Activated CD4-positive, alpha-beta memory T cell treated with anti-CD3 and anti-CD28 coated beads, Interleukin-2, amount 10 ng/mL, durations not matched to agents 7 days and 5 days (primary cell): ENCODE measurements at regions not wholly inside any gene's neighbourhood (a gene's known extent, or its start where the extent isn't known, plus 50 kb on each side); places are given as distances from the start of the nearest gene placed in this dataset.

Source experiments
- CTCF ChIA-PET: fragments of 350-600 bp; sonication (Branson Sonifier 250); formaldehyde crosslinking; loops from one replicate; lab custom pipeline; 2021; ENCODE audit warnings: antibody characterized with exemption, inconsistent platforms; lab: Charles Lee
- POLR2A ChIA-PET: fragments of 350-600 bp; sonication (Branson Sonifier 250); formaldehyde crosslinking; loops from one replicate; lab custom pipeline; 2021; ENCODE audit warnings: antibody characterized with exemption; lab: Charles Lee
- DNase-seq: peaks from one replicate; pipeline ENCODE4 v3.0.0-alpha.2; 2020
- H3K27ac Mint-ChIP-seq: one replicate; pipeline ENCODE4 v1.8.0; 2021; ENCODE audit warnings: mild to moderate bottlenecking, mixed read lengths
- H3K27me3 Mint-ChIP-seq: one replicate; pipeline ENCODE4 v1.8.0; 2021; ENCODE audit warnings: mixed read lengths
- H3K36me3 Mint-ChIP-seq: one replicate; pipeline ENCODE4 v1.8.0; 2021; ENCODE audit warnings: low read depth, mixed read lengths
- H3K4me1 Mint-ChIP-seq: one replicate; pipeline ENCODE4 v1.8.0; 2021; ENCODE audit warnings: mixed read lengths
- H3K4me3 Mint-ChIP-seq: one replicate; pipeline ENCODE4 v1.8.0; 2021; ENCODE audit warnings: mild to moderate bottlenecking, mixed read lengths
- H3K9me3 Mint-ChIP-seq: one replicate; pipeline ENCODE4 v1.8.0; 2021; ENCODE audit warnings: mixed read lengths

DNA sequence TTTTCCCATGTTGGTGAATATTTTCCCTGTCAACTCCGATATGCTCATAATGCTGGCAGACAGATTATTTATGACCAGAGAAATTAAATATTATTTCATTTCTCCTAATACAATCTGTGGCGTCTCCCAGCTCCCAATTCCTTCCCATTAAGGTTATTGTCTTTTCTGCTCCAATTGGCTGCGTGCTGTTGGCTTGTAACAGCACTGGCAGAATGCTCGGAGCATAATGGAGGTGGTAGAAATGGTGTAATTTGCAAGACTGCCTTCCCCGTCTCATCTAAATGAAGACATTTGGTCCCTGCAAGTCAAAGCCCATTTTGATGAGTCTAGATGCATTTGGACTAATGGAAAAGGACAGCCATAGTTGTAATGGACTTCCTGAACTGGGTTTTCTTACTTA is 601.7 kb downstream of the BRINP1 start:
- no peaks in the 10 kb centered on the region for H3K36me3 Mint-ChIP-seq
- POLR2A ChIA-PET = no interaction called here

GRCh38 chr9:118782790-118783463 is 586.3 kb downstream of the BRINP1 start:
- DNase-seq = no peak
- Mint-ChIP-seq H3K9me3 (no peaks in the 10 kb centered on the region), H3K4me1 (no peaks in the 10 kb centered on the region), H3K27ac (no peak overlapping the region), H3K27me3 (no peaks in the 10 kb centered on the region), H3K4me3 (no peak overlapping the region), H3K36me3 (no peaks in the 10 kb centered on the region)
- ChIA-PET POLR2A (no interaction called here), CTCF (no interaction called here)

More for the DNA sequence above, 601.7 kb downstream of the BRINP1 start:
- H3K4me3 Mint-ChIP-seq = no peak overlapping the region
- no peak overlapping the region for H3K27ac Mint-ChIP-seq
- DNase-seq = no peak
- no peaks in the 10 kb centered on the region for H3K27me3 Mint-ChIP-seq
- CTCF ChIA-PET = no interaction called here
- H3K9me3 Mint-ChIP-seq = peaks cover 3% of the 10 kb centered on the region
- no peaks in the 10 kb centered on the region for H3K4me1 Mint-ChIP-seq

GRCh38 chr9:118784033-118784432 is 585.2 kb downstream of the BRINP1 start:
- ChIA-PET CTCF (no interaction called here), POLR2A (no interaction called here)
- no peak for DNase-seq
- H3K9me3 Mint-ChIP-seq = no peaks in the 10 kb centered on the region
- H3K36me3 Mint-ChIP-seq = no peaks in the 10 kb centered on the region
- no peaks in the 10 kb centered on the region for H3K4me1 Mint-ChIP-seq
- no peaks in the 10 kb centered on the region for H3K27me3 Mint-ChIP-seq
- no peak overlapping the region for H3K4me3 Mint-ChIP-seq
- H3K27ac Mint-ChIP-seq = no peak overlapping the region

- no peaks in the 10 kb centered on the region for H3K9me3 Mint-ChIP-seq
- H3K36me3 Mint-ChIP-seq = no peaks in the 10 kb centered on the region
- H3K27ac Mint-ChIP-seq = no peak overlapping the region
- no peak overlapping the region for H3K4me3 Mint-ChIP-seq
- no peaks in the 10 kb centered on the region for H3K27me3 Mint-ChIP-seq
- no peak for DNase-seq
- CTCF ChIA-PET = no interaction called here
- H3K4me1 Mint-ChIP-seq = no peaks in the 10 kb centered on the region
- POLR2A ChIA-PET = no interaction called here
Observed at GRCh38 chr9:118785456-118785855, 583.8 kb downstream of the BRINP1 start.

DNA sequence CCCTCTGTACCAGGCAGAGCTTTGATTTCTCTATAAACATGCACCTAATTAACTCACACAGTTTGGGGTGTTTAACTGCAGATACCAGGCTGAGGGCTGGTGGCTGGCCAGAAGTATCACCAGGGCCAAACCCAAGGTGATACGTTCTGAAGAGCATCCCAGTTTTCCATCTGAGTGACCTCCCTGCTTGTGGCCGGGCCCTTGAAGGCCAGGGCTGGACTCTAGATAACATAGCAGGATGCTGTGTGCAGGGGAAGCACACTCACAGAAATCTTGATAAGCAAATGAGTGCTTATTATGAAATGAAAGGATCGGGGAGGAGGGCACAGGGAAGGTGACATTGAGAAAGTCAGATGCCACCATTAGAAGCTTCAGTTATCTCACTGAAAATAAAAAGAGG is 582.4 kb downstream of the BRINP1 start:
- POLR2A ChIA-PET = no interaction called here
- Mint-ChIP-seq H3K27ac (no peak overlapping the region), H3K27me3 (no peaks in the 10 kb centered on the region), H3K4me3 (no peak overlapping the region), H3K9me3 (no peaks in the 10 kb centered on the region), H3K36me3 (no peaks in the 10 kb centered on the region), H3K4me1 (no peaks in the 10 kb centered on the region)
- CTCF ChIA-PET = no interaction called here
- DNase-seq = no peak

DNA sequence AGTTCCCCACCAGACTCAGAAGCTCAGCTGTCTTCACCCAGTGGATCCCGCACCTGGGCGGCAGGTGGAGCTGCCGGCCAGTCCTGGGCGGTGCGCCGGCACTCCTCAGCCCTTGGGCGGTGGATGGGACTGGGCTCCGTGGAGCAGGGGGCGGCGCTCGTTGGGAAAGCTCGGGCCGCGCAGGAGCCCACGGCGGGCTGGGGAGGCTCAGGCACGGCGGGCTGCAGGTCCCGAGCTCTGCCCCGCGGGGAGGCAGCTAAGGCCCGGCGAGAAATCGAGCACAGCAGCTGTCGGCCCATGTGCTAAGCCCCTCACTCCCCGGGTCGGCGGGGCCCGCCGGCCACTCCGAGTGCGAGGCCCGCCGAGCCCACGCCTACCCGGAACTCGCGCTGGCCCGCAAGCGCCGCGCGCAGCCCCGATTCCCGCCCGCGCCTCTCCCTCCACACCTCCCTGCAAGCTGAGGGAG is 560.0 kb downstream of the BRINP1 start:
- H3K4me3 Mint-ChIP-seq = no peak overlapping the region
- H3K27me3 Mint-ChIP-seq = no peaks in the 10 kb centered on the region
- no peak overlapping the region for H3K27ac Mint-ChIP-seq
- H3K36me3 Mint-ChIP-seq = no peaks in the 10 kb centered on the region
- no peak for DNase-seq
- peaks cover 20% of the 10 kb centered on the region for H3K9me3 Mint-ChIP-seq
- H3K4me1 Mint-ChIP-seq = no peaks in the 10 kb centered on the region
- ChIA-PET POLR2A (no interaction called here), CTCF (no interaction called here)

- H3K4me1 Mint-ChIP-seq = no peaks in the 10 kb centered on the region
- H3K36me3 Mint-ChIP-seq = no peaks in the 10 kb centered on the region
Observed at GRCh38 chr9:118829334-118829733, 539.9 kb downstream of the BRINP1 start.

GRCh38 chr9:118832371-118832770 is 536.9 kb downstream of the BRINP1 start:
- Mint-ChIP-seq H3K27me3 (no peaks in the 10 kb centered on the region), H3K27ac (no peak overlapping the region), H3K36me3 (no peaks in the 10 kb centered on the region), H3K9me3 (peaks cover 2% of the 10 kb centered on the region), H3K4me1 (no peaks in the 10 kb centered on the region), H3K4me3 (no peak overlapping the region)
- CTCF ChIA-PET = no interaction called here
- POLR2A ChIA-PET = no interaction called here
- DNase-seq = no peak

More at GRCh38 chr9:118829334-118829733, 539.9 kb downstream of the BRINP1 start:
- DNase-seq = no peak
- POLR2A ChIA-PET = no interaction called here
- peaks cover 2% of the 10 kb centered on the region for H3K9me3 Mint-ChIP-seq
- H3K4me3 Mint-ChIP-seq = no peak overlapping the region
- H3K27ac Mint-ChIP-seq = no peak overlapping the region
- H3K27me3 Mint-ChIP-seq = no peaks in the 10 kb centered on the region
- CTCF ChIA-PET = no interaction called here

DNA sequence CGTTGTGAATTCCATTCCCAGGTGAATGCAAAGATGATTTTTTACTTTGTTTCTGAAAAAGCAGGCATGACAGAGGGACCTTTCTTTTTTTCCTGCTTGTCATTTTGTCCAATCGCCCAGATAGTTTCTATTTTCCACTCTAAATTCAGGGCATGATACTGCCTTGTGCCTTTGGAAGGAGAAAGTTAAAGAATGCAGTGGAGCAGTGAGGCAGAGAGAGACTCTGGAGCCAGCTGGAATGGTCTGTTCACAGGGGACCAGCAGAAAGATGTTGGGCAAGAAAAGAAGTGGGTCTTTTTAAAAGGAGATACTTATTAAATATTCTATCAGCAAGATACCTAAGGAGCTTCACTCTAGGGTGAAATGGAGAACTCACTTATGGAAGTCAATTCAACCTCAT is 532.3 kb downstream of the BRINP1 start:
- ChIA-PET POLR2A (no interaction called here), CTCF (no interaction called here)
- H3K27me3 Mint-ChIP-seq = no peaks in the 10 kb centered on the region
- no peak overlapping the region for H3K4me3 Mint-ChIP-seq
- DNase-seq = no peak
- H3K9me3 Mint-ChIP-seq = peaks cover 2% of the 10 kb centered on the region
- no peak overlapping the region for H3K27ac Mint-ChIP-seq
- no peaks in the 10 kb centered on the region for H3K36me3 Mint-ChIP-seq
- H3K4me1 Mint-ChIP-seq = no peaks in the 10 kb centered on the region

DNA sequence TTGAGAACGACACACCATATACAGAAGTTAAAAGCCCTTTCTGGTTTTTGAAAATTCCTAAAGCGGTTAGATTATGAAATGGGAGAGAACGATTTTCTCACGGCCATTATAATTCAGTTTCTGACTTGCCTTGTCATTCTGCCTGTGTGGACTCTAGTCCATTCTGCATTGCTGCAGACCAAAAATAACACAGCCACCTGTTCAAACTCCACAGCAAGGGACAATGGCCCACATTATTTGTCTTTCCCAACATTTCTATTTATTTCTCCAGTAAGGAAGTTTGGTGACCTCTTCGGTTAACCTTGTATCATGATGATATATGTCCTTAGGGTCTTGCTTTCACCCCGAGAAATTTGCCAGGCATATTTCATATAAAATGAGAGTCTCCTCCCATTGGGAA is 497.7 kb downstream of the BRINP1 start:
- no peaks in the 10 kb centered on the region for H3K4me1 Mint-ChIP-seq
- CTCF ChIA-PET = no interaction called here

DNA sequence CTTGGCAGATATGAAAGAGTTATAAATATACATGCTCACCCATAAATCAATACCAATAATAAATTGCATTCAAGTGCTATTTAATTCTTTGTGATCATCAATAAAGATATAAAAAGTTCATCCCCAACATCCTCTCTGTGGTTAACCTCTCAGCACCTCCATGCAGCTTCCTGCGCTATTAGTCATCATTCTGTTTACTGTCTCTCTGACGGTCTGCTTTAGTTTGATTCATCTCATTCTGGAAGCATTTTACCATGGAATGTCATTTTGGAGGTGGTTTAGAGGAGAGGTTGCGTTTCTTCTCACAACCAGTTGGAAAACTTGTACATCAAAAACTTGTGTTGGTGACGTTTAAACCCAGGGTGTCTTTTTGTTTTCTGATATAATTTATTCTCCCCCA is 486.6 kb downstream of the BRINP1 start:
- Mint-ChIP-seq H3K4me1 (no peaks in the 10 kb centered on the region), H3K36me3 (no peaks in the 10 kb centered on the region), H3K27me3 (no peaks in the 10 kb centered on the region), H3K4me3 (no peak overlapping the region), H3K9me3 (peaks cover 4% of the 10 kb centered on the region), H3K27ac (no peak overlapping the region)
- CTCF ChIA-PET = no interaction called here
- no peak for DNase-seq
- POLR2A ChIA-PET = no interaction called here

More for the DNA sequence above, 497.7 kb downstream of the BRINP1 start:
- DNase-seq = no peak
- no peaks in the 10 kb centered on the region for H3K27me3 Mint-ChIP-seq
- H3K4me3 Mint-ChIP-seq = no peak overlapping the region
- POLR2A ChIA-PET = no interaction called here
- H3K9me3 Mint-ChIP-seq = peaks cover 2% of the 10 kb centered on the region
- no peaks in the 10 kb centered on the region for H3K36me3 Mint-ChIP-seq
- no peak overlapping the region for H3K27ac Mint-ChIP-seq

DNA sequence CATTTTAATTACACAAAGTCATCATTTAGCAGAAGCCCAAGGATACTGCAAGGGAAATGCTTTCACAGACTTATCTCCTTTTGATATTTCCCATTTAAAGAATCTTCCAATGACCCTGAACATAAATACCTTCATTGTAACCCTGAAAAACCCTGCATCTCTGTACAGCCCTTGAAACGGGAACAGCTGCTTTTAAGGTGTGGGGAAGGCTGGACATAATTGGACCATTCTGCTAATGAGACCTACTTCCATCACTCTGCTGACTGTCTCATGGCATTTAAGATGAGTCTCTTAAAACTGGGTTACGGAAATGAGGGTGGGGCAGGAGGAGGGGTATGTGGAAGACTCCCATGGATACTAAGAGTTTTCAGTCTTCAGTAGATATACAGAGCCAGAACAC is 485.8 kb downstream of the BRINP1 start:
- Mint-ChIP-seq H3K27ac (no peak overlapping the region), H3K27me3 (no peaks in the 10 kb centered on the region), H3K9me3 (peaks cover 4% of the 10 kb centered on the region), H3K4me3 (no peak overlapping the region), H3K4me1 (no peaks in the 10 kb centered on the region), H3K36me3 (no peaks in the 10 kb centered on the region)
- CTCF ChIA-PET = no interaction called here
- POLR2A ChIA-PET = no interaction called here
- DNase-seq = no peak

GRCh38 chr9:118891213-118891612 is 478.0 kb downstream of the BRINP1 start:
- no peak overlapping the region for H3K27ac Mint-ChIP-seq
- no peaks in the 10 kb centered on the region for H3K36me3 Mint-ChIP-seq
- POLR2A ChIA-PET = no interaction called here
- H3K27me3 Mint-ChIP-seq = no peaks in the 10 kb centered on the region
- no peak for DNase-seq
- H3K9me3 Mint-ChIP-seq = peaks cover 2% of the 10 kb centered on the region
- no peak overlapping the region for H3K4me3 Mint-ChIP-seq
- CTCF ChIA-PET = no interaction called here
- no peaks in the 10 kb centered on the region for H3K4me1 Mint-ChIP-seq

DNA sequence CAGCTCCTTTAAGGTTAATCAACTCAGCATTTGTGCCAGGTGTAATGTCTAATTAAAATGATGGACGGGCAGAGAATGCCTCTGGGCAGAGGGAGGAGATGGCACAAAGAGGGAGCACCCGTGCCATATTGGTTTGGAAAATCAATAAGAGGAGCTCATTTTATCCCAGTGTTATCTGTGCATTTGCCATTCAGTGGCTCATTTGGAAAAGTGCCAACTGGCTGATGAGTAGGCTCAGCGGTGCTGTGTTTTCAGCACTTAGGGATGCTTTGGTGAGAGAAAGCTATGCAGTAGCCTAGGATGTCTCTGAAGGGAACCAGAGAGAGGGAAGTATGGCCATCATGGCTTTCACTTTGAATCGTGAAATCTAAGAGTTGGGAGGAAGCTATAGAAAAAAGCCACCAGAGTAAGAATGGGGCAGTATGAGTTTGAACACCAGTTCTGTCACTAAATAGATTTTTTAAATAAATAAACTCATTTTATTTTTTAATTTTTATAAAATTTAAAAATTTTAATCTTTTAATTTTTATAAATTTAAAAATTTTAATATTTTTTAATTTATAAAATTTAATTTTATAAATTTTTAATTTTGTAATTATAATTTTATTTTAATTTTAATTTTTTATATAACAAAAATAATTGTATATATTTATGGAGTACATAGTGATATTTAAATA is 472.8 kb downstream of the BRINP1 start:
- H3K9me3 Mint-ChIP-seq = no peaks in the 10 kb centered on the region
- H3K36me3 Mint-ChIP-seq = no peaks in the 10 kb centered on the region
- H3K4me3 Mint-ChIP-seq = no peak overlapping the region
- CTCF ChIA-PET = no interaction called here
- H3K27ac Mint-ChIP-seq = no peak overlapping the region
- H3K4me1 Mint-ChIP-seq = no peaks in the 10 kb centered on the region
- POLR2A ChIA-PET = no interaction called here
- no peaks in the 10 kb centered on the region for H3K27me3 Mint-ChIP-seq
- DNase-seq = no peak
